Nephron progenitor cell (in vitro differentiated cells): ENCODE measurements at regions not wholly inside any gene's neighbourhood (a gene's known extent, or its start where the extent isn't known, plus 50 kb on each side); places are given as distances from the start of the nearest gene placed in this dataset.

Experiments
- DNase-seq: peaks from one replicate; pipeline ENCODE4 v3.0.0; 2021
- H3K27ac Mint-ChIP-seq: 2 replicates; pipeline ENCODE4 v1.8.0; 2021; ENCODE audit warnings: mild to moderate bottlenecking, moderate library complexity, mixed read lengths
- H3K27me3 Mint-ChIP-seq: 2 replicates; pipeline ENCODE4 v1.8.0; 2021; ENCODE audit warnings: mild to moderate bottlenecking, low read depth, mixed read lengths; ENCODE audit not compliant: poor library complexity
- H3K36me3 Mint-ChIP-seq: 2 replicates; pipeline ENCODE4 v1.8.0; 2021; ENCODE audit warnings: low read depth, mixed read lengths
- H3K4me1 Mint-ChIP-seq: 2 replicates; pipeline ENCODE4 v1.8.0; 2021; ENCODE audit warnings: mixed read lengths
- H3K4me3 Mint-ChIP-seq: 2 replicates; pipeline ENCODE4 v1.8.0; 2021; ENCODE audit warnings: mild to moderate bottlenecking, moderate library complexity, mixed read lengths
- H3K9me3 Mint-ChIP-seq: 2 replicates; pipeline ENCODE4 v1.8.0; 2021; ENCODE audit warnings: mild to moderate bottlenecking, moderate library complexity, mixed read lengths
- CTCF ChIP-seq: fragments of 200-600 bp; sonication (generic); IDR thresholded peaks from 2 replicates; pipeline ENCODE4 v1.5.0; 2021; ENCODE audit warnings: antibody characterized with exemption

GRCh38 chr21:35489389-35489980, 440.4 kb upstream of the RUNX1 start:
- TF ChIP-seq CTCF = no peak
- no peak for DNase-seq
- H3K4me3 Mint-ChIP-seq = no peak overlapping the region
- H3K27ac Mint-ChIP-seq = no peak overlapping the region
- H3K27me3 Mint-ChIP-seq = peaks cover 9% of the 10 kb centered on the region
- H3K36me3 Mint-ChIP-seq = no peaks in the 10 kb centered on the region
- peaks cover 4% of the 10 kb centered on the region for H3K9me3 Mint-ChIP-seq
- H3K4me1 Mint-ChIP-seq = no peaks in the 10 kb centered on the region

GRCh38 chr21:35488946-35489345, 439.8 kb upstream of the RUNX1 start:
- no peak for DNase-seq
- H3K36me3 Mint-ChIP-seq = no peaks in the 10 kb centered on the region
- H3K4me1 Mint-ChIP-seq = no peaks in the 10 kb centered on the region
- no peak for TF ChIP-seq CTCF
- H3K27me3 Mint-ChIP-seq = peaks cover 9% of the 10 kb centered on the region
- no peak overlapping the region for H3K27ac Mint-ChIP-seq
- peaks cover 4% of the 10 kb centered on the region for H3K9me3 Mint-ChIP-seq
- H3K4me3 Mint-ChIP-seq = no peak overlapping the region

- H3K36me3 Mint-ChIP-seq = no peaks in the 10 kb centered on the region
- no peaks in the 10 kb centered on the region for H3K4me1 Mint-ChIP-seq
- H3K27ac Mint-ChIP-seq = no peak overlapping the region
- peaks cover 7% of the 10 kb centered on the region for H3K27me3 Mint-ChIP-seq
- DNase-seq = no peak
- no peaks in the 10 kb centered on the region for H3K9me3 Mint-ChIP-seq
- no peak for TF ChIP-seq CTCF
- H3K4me3 Mint-ChIP-seq = no peak overlapping the region
These were observed 436.3 kb upstream of the RUNX1 start for GRCh38 chr21:35485364-35485763.

- peaks cover 9% of the 10 kb centered on the region for H3K27me3 Mint-ChIP-seq
- H3K36me3 Mint-ChIP-seq = no peaks in the 10 kb centered on the region
- H3K4me3 Mint-ChIP-seq = no peak overlapping the region
- H3K9me3 Mint-ChIP-seq = peaks cover 5% of the 10 kb centered on the region
- no peak for TF ChIP-seq CTCF
- H3K4me1 Mint-ChIP-seq = no peaks in the 10 kb centered on the region
- DNase-seq = no peak
- H3K27ac Mint-ChIP-seq = no peak overlapping the region
These were observed 435.7 kb upstream of the RUNX1 start for GRCh38 chr21:35484851-35485250.

GRCh38 chr21:35484032-35484431, 434.9 kb upstream of the RUNX1 start:
- Mint-ChIP-seq H3K36me3 (no peaks in the 10 kb centered on the region), H3K27me3 (peaks cover 9% of the 10 kb centered on the region), H3K27ac (no peak overlapping the region), H3K4me1 (no peaks in the 10 kb centered on the region), H3K4me3 (no peak overlapping the region), H3K9me3 (peaks cover 13% of the 10 kb centered on the region)
- no peak for DNase-seq
- no peak for TF ChIP-seq CTCF

- no peaks in the 10 kb centered on the region for H3K36me3 Mint-ChIP-seq
These were observed 434.0 kb upstream of the RUNX1 start for GRCh38 chr21:35482933-35483662.

More at GRCh38 chr21:35482933-35483662, 434.0 kb upstream of the RUNX1 start:
- DNase-seq = no peak
- Mint-ChIP-seq H3K27ac (no peak overlapping the region), H3K9me3 (peaks cover 19% of the 10 kb centered on the region), H3K4me3 (no peak overlapping the region), H3K4me1 (no peaks in the 10 kb centered on the region), H3K27me3 (peaks cover 9% of the 10 kb centered on the region)
- no peak for TF ChIP-seq CTCF
